IMR-90 (cell line): ENCODE measurements at regions not wholly inside any gene's neighbourhood (a gene's known extent, or its start where the extent isn't known, plus 50 kb on each side); places are given as distances from the start of the nearest gene placed in this dataset.
"Not testable (repeated sequence)": the region's sequence is repeated elsewhere in the genome, so short reads cannot be mapped to it uniquely, and the experiment has no call there.

Source experiments
- ATAC-seq: fragments of 200-7000 bp; cut with Tn5 transposase; 2 replicates; pipeline ENCODE4 v1.9.1; 2020; ENCODE audit warnings: low read depth, mild to moderate bottlenecking, moderate library complexity
- BruUV-seq: library from RNA; stranded (reverse); fragments of 400-500 nt; replicated peaks from 2 replicates; lab custom pipeline; 2021; lab: Mats Ljungman, UMichigan
- CTCF ChIA-PET: fragments of 300-600 bp; formaldehyde crosslinking; extraction: SDS; loops from one replicate; lab custom pipeline; 2021; ENCODE audit warnings: antibody characterized with exemption; lab: Yijun Ruan, JAX
- POLR2A ChIA-PET: fragments of 300-600 bp; sonication (Branson Sonifier 250); formaldehyde crosslinking; loops from one replicate; lab custom pipeline; 2022; ENCODE audit warnings: antibody characterized with exemption; ENCODE audit not compliant: unreplicated experiment; lab: Charles Lee
- DNase-seq: peaks from one replicate; pipeline ENCODE4 v3.0.0; 2013
- H2AFZ ChIP-seq: replicated peaks from 2 replicates; pipeline ENCODE3; 2013; ENCODE audit warnings: low read length, mild to moderate bottlenecking; ENCODE audit not compliant: poor library complexity
- H2AK5ac ChIP-seq: 2 replicates; pipeline ENCODE4 v1.6.1; 2013; ENCODE audit warnings: low read depth, low read length, inconsistent platforms
- H2AK9ac ChIP-seq: replicated peaks from 2 replicates; pipeline ENCODE3; 2013; ENCODE audit warnings: mild to moderate bottlenecking, low read depth, low read length, moderate library complexity; ENCODE audit not compliant: poor library complexity
- H2BK120ac ChIP-seq: 2 replicates; pipeline ENCODE4 v1.6.1; 2013; ENCODE audit warnings: low read depth, low read length, inconsistent platforms
- H2BK15ac ChIP-seq: 3 replicates; pipeline ENCODE4 v1.6.1; 2013; ENCODE audit warnings: low read depth, low read length, inconsistent platforms
- H2BK20ac ChIP-seq: 2 replicates; pipeline ENCODE4 v1.6.1; 2013; ENCODE audit warnings: low read depth, mild to moderate bottlenecking, inconsistent platforms, low read length, moderate library complexity
- H2BK5ac ChIP-seq: 2 replicates; pipeline ENCODE4 v1.6.1; 2013; ENCODE audit warnings: mild to moderate bottlenecking, low read depth, low read length, inconsistent platforms; ENCODE audit not compliant: poor library complexity, severe bottlenecking
- H3K14ac ChIP-seq: replicated peaks from 2 replicates; pipeline ENCODE4 v1.6.1; 2013; ENCODE audit warnings: low read depth, low read length, inconsistent platforms
- H3K18ac ChIP-seq: 2 replicates; pipeline ENCODE4 v1.6.1; 2013; ENCODE audit warnings: low read depth, low read length, control low read depth
- H3K23ac ChIP-seq: 2 replicates; pipeline ENCODE4 v1.6.1; 2013; ENCODE audit warnings: low read depth, low read length, inconsistent platforms
- H3K27ac ChIP-seq: 2 replicates; pipeline ENCODE4 v1.5.1; 2013; ENCODE audit warnings: mild to moderate bottlenecking, control low read depth, low read length; ENCODE audit not compliant: insufficient read depth
- H3K27me3 ChIP-seq: 2 replicates; pipeline ENCODE4 v1.6.1; 2013; ENCODE audit warnings: low read length; ENCODE audit not compliant: control insufficient read depth, insufficient read depth
- H3K36me3 ChIP-seq: 2 replicates; pipeline ENCODE4 v1.6.1; 2013; ENCODE audit warnings: low read length, mixed read lengths; ENCODE audit not compliant: control insufficient read depth, insufficient read depth
- H3K4ac ChIP-seq: 2 replicates; pipeline ENCODE4 v1.6.1; 2013; ENCODE audit warnings: low read depth, low read length, inconsistent platforms
- H3K4me1 ChIP-seq: 2 replicates; pipeline ENCODE4 v1.6.1; 2013; ENCODE audit warnings: low read length, mixed read lengths; ENCODE audit not compliant: control insufficient read depth, insufficient read depth
- H3K4me2 ChIP-seq: 2 replicates; pipeline ENCODE4 v1.6.1; 2013; ENCODE audit warnings: low read depth, mild to moderate bottlenecking, control low read depth, low read length, moderate library complexity
- H3K4me3 ChIP-seq: 2 replicates; pipeline ENCODE4 v1.5.1; 2013; ENCODE audit warnings: low read depth, mild to moderate bottlenecking, control low read depth, low read length, moderate library complexity; ENCODE audit not compliant: insufficient read depth
- H3K56ac ChIP-seq: 2 replicates; pipeline ENCODE4 v1.6.1; 2013; ENCODE audit warnings: low read length, inconsistent platforms; ENCODE audit not compliant: insufficient read depth; ENCODE audit errors: extremely low read depth
- H3K79me1 ChIP-seq, 2 experiments: 2 replicates each; pipeline ENCODE4 v1.6.1; 2013; ENCODE audit warnings: low read length in 2 of 2, inconsistent platforms in 1 of 2, low read depth in 1 of 2
- H3K9ac ChIP-seq: 2 replicates; pipeline ENCODE4 v1.6.1; 2013; ENCODE audit warnings: low read depth, low read length, control low read depth
- H3K9me1 ChIP-seq: 2 replicates; pipeline ENCODE4 v1.6.1; 2013; ENCODE audit warnings: low read length, inconsistent platforms; ENCODE audit not compliant: insufficient read depth
- H3K9me3 ChIP-seq: 2 replicates; pipeline ENCODE4 v1.6.1; 2013; ENCODE audit warnings: low read length; ENCODE audit not compliant: control insufficient read depth, insufficient read depth
- H4K20me1 ChIP-seq: 2 replicates; pipeline ENCODE4 v1.6.1; 2013; ENCODE audit warnings: low read length, inconsistent platforms; ENCODE audit not compliant: insufficient read depth
- H4K5ac ChIP-seq: 2 replicates; pipeline ENCODE4 v1.6.1; 2013; ENCODE audit warnings: mild to moderate bottlenecking, low read depth, low read length, control low read depth
- H4K8ac ChIP-seq, 2 experiments: 2 replicates each; pipeline ENCODE4 v1.6.1; 2013; ENCODE audit warnings: low read depth in 2 of 2, low read length in 2 of 2, control low read depth in 1 of 2, inconsistent platforms in 1 of 2
- H4K91ac ChIP-seq: 2 replicates; pipeline ENCODE4 v1.6.1; 2013; ENCODE audit warnings: low read depth, low read length, inconsistent platforms; ENCODE audit not compliant: insufficient read depth
- WGBS, 2 experiments: methylation state at CpG; one replicate each; pipeline versions ENCODE4 v1.1.5 to v1.1.7; 2013; ENCODE audit warnings: missing lambda C conversion rate in 2 of 2; ENCODE audit not compliant: insufficient read length in 1 of 2; ENCODE audit errors: extremely low coverage in 2 of 2; 5-methylcytosine and 5-hydroxymethylcytosine counted together
- dilution Hi-C: fragments of 300-500 bp; cut with HindIII; formaldehyde crosslinking; loops from one replicate; pipeline ENCODE4 v1.14.3; 2018; ENCODE audit warnings: low sequenced_read_pairs; ENCODE audit not compliant: unreplicated experiment
- in situ Hi-C: fragments of 300-500 bp; cut with MboI; formaldehyde crosslinking; loops from 3 replicates; pipeline ENCODE4 v1.14.3; 2019; ENCODE audit warnings: low sequenced_read_pairs, inconsistent platforms, mixed read lengths
- intact Hi-C: fragments of 100-400 bp; cut with micrococcal nuclease; formaldehyde crosslinking; loops from 2 replicates; pipeline ENCODE4 v1.10.0; 2022

- H3K27me3 ChIP-seq, BruUV-seq, H3K36me3 ChIP-seq, H2BK120ac ChIP-seq, H3K4me3 ChIP-seq, H3K14ac ChIP-seq, H3K18ac ChIP-seq, POLR2A ChIA-PET, H4K5ac ChIP-seq, H3K23ac ChIP-seq, in situ Hi-C loops, H3K9ac ChIP-seq, H3K56ac ChIP-seq, H4K91ac ChIP-seq, H2AK5ac ChIP-seq, H3K9me1 ChIP-seq, H3K4me2 ChIP-seq, H2AK9ac ChIP-seq, H3K9me3 ChIP-seq, H4K20me1 ChIP-seq, H2BK5ac ChIP-seq, H3K4ac ChIP-seq, H2AFZ ChIP-seq, H3K4me1 ChIP-seq, CTCF ChIA-PET, DNase-seq, H4K8ac ChIP-seq, ATAC-seq, H3K27ac ChIP-seq, H3K79me1 ChIP-seq, intact Hi-C loops, dilution Hi-C loops, H2BK15ac ChIP-seq, H2BK20ac ChIP-seq: not testable (repeated sequence)
- WGBS, 2 experiments: 44% methylated on average over 1 of the region's 6 CpGs; no CpG with 5 or more reads in 1 of the 2 experiments
Measured at GRCh38 chr10:133689897-133690296, 63.3 kb upstream of the FRG2B start.

- intact Hi-C loops, H3K79me1 ChIP-seq, H3K9me3 ChIP-seq, H3K4me1 ChIP-seq, H3K18ac ChIP-seq, POLR2A ChIA-PET, H2AFZ ChIP-seq, H3K36me3 ChIP-seq, BruUV-seq, H3K9ac ChIP-seq, CTCF ChIA-PET, in situ Hi-C loops, H4K5ac ChIP-seq, H2BK5ac ChIP-seq, dilution Hi-C loops, H4K8ac ChIP-seq, H3K4me3 ChIP-seq, H2BK20ac ChIP-seq, H2BK15ac ChIP-seq, H2BK120ac ChIP-seq, H2AK9ac ChIP-seq, DNase-seq, H2AK5ac ChIP-seq, H3K4me2 ChIP-seq, H3K27ac ChIP-seq, H3K23ac ChIP-seq, H3K27me3 ChIP-seq, H3K9me1 ChIP-seq, H4K20me1 ChIP-seq, H4K91ac ChIP-seq, H3K14ac ChIP-seq, H3K4ac ChIP-seq, H3K56ac ChIP-seq: not testable (repeated sequence)
- no CpG with 5 or more reads among the region's 5 CpGs for whole genome bisulfite sequencing, 2 experiments
- ATAC-seq: peak; percentile 67
Measured at GRCh38 chr10:133688441-133688912, 61.9 kb upstream of the FRG2B start.
